ENCODE measurements at regions not wholly inside any gene's neighbourhood (a gene's known extent, or its start where the extent isn't known, plus 50 kb on each side); places are given as distances from the start of the nearest gene placed in this dataset.

DNA sequence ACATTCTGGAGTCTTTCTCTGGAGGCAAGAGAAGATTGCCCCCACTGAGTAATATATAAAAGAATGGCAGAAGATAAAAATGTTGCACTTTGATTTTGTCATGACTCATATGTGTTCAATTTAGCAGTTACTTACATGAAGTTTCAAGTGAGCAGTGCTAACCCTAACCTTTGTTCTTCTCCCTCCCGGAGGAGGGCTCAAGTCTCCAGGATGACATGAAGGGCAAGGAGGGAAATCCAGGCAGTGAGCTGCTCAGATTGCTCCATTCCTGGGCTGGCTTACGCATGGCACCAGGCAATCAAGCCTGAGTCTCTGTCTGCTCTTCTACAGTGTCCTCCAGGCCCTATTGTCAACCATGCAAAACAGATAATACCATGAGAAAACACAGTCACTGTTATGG, 322.3 kb downstream of the DUSP6 start:
- peaks cover 4% of the 10 kb centered on the region for H3K9me3 Mint-ChIP-seq
- TF ChIP-seq, protein P1, sequence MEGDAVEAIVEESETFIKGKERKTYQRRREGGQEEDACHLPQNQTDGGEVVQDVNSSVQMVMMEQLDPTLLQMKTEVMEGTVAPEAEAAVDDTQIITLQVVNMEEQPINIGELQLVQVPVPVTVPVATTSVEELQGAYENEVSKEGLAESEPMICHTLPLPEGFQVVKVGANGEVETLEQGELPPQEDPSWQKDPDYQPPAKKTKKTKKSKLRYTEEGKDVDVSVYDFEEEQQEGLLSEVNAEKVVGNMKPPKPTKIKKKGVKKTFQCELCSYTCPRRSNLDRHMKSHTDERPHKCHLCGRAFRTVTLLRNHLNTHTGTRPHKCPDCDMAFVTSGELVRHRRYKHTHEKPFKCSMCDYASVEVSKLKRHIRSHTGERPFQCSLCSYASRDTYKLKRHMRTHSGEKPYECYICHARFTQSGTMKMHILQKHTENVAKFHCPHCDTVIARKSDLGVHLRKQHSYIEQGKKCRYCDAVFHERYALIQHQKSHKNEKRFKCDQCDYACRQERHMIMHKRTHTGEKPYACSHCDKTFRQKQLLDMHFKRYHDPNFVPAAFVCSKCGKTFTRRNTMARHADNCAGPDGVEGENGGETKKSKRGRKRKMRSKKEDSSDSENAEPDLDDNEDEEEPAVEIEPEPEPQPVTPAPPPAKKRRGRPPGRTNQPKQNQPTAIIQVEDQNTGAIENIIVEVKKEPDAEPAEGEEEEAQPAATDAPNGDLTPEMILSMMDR (IDR thresholded peaks at IDR 0.05; ENCODE audit: unreplicated experiment) = no peak
- H3K4me1 Mint-ChIP-seq = no peaks in the 10 kb centered on the region
- no peaks in the 10 kb centered on the region for H3K36me3 Mint-ChIP-seq
- no peak for DNase-seq (ENCODE audit: low spot score in 2 of 2, unreplicated experiment in 2 of 2)
- H3K4me3 Mint-ChIP-seq = no peak overlapping the region
- peaks cover 6% of the 10 kb centered on the region for H3K27me3 Mint-ChIP-seq (ENCODE audit: low read depth)
- no peak overlapping the region for H3K27ac Mint-ChIP-seq

DNA sequence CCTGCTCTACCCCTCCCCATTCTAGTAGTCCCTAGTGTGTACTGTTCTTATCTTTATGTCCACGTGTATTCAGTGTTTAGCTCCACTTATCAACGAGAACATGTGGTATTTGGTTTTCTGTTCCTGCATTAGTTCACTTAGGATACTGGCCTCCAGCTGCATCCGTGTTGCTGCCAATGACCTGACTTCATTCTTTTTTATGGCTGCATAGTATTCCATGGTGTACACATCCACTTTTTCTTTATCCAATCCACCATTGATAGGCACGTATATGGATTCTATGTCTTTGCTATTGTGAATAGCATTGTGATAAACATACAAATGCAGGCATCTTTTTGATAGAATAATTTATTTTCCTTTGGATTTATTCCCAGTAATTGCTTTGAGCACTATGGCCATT, 327.7 kb downstream of the DUSP6 start:
- no peak overlapping the region for H3K4me3 Mint-ChIP-seq
- H3K9me3 Mint-ChIP-seq = no peaks in the 10 kb centered on the region
- H3K36me3 Mint-ChIP-seq = no peaks in the 10 kb centered on the region
- H3K27ac Mint-ChIP-seq = no peak overlapping the region
- no peak for DNase-seq (ENCODE audit: low spot score in 2 of 2, unreplicated experiment in 2 of 2)
- no peaks in the 10 kb centered on the region for H3K27me3 Mint-ChIP-seq (ENCODE audit: low read depth)
- H3K4me1 Mint-ChIP-seq = no peaks in the 10 kb centered on the region
- TF ChIP-seq, protein P1 (IDR thresholded peaks at IDR 0.05; ENCODE audit: unreplicated experiment) = no peak

GRCh38 chr12:89023936-89024335, 328.4 kb downstream of the DUSP6 start:
- TF ChIP-seq, protein P1 (IDR thresholded peaks at IDR 0.05; ENCODE audit: unreplicated experiment) = no peak
- H3K27ac Mint-ChIP-seq = no peak overlapping the region

GRCh38 chr12:89020689-89021088, 331.6 kb downstream of the DUSP6 start:
- H3K27ac Mint-ChIP-seq = no peak overlapping the region
- no peaks in the 10 kb centered on the region for H3K36me3 Mint-ChIP-seq
- no peaks in the 10 kb centered on the region for H3K9me3 Mint-ChIP-seq
- TF ChIP-seq, protein P1 (IDR thresholded peaks at IDR 0.05; ENCODE audit: unreplicated experiment) = no peak
- peaks cover 1% of the 10 kb centered on the region for H3K27me3 Mint-ChIP-seq (ENCODE audit: low read depth)
- peaks cover 2% of the 10 kb centered on the region for H3K4me1 Mint-ChIP-seq
- no peak overlapping the region for H3K4me3 Mint-ChIP-seq
- no peak for DNase-seq (ENCODE audit: low spot score in 2 of 2, unreplicated experiment in 2 of 2)

More at GRCh38 chr12:89023936-89024335, 328.4 kb downstream of the DUSP6 start:
- Mint-ChIP-seq H3K9me3 (no peaks in the 10 kb centered on the region), H3K4me3 (no peak overlapping the region), H3K27me3 (ENCODE audit: low read depth) (no peaks in the 10 kb centered on the region), H3K4me1 (no peaks in the 10 kb centered on the region), H3K36me3 (no peaks in the 10 kb centered on the region)
- no peak for DNase-seq (ENCODE audit: low spot score in 2 of 2, unreplicated experiment in 2 of 2)

- Mint-ChIP-seq H3K4me1 (peaks cover 2% of the 10 kb centered on the region), H3K4me3 (no peak overlapping the region), H3K27ac (no peak overlapping the region), H3K27me3 (ENCODE audit: low read depth) (peaks cover 1% of the 10 kb centered on the region), H3K9me3 (no peaks in the 10 kb centered on the region), H3K36me3 (no peaks in the 10 kb centered on the region)
- DNase-seq (ENCODE audit: low spot score in 2 of 2, unreplicated experiment in 2 of 2) = no peak
- TF ChIP-seq, protein P1 (IDR thresholded peaks at IDR 0.05; ENCODE audit: unreplicated experiment) = no peak
Observed at GRCh38 chr12:89020121-89020480, 332.2 kb downstream of the DUSP6 start.
